K562 (cell line): ENCODE measurements at regions not wholly inside any gene's neighbourhood (a gene's known extent, or its start where the extent isn't known, plus 50 kb on each side); places are given as distances from the start of the nearest gene placed in this dataset.

Experiments used
- ATAC-seq: fragments of 200-7000 bp; cut with Tn5 transposase; 3 replicates; pipeline ENCODE4 v1.9.1; 2020; ENCODE audit warnings: moderate library complexity
- BruUV-seq: library from RNA; stranded (reverse); fragments of 400-500 nt; replicated peaks from 2 replicates; lab custom pipeline; 2021; lab: Mats Ljungman, UMichigan
- CTCF ChIA-PET: fragments of 300-600 bp; formaldehyde crosslinking; extraction: SDS; loops from one replicate; lab custom pipeline; 2021; ENCODE audit warnings: low intra/inter-chr PET ratio; lab: Yijun Ruan, JAX
- POLR2A ChIA-PET: fragments of 300-600, 350-650 bp; sonication (Branson Sonifier 250); formaldehyde crosslinking; extraction: SDS; loops from one replicate; lab custom pipeline; 2021; ENCODE audit warnings: antibody characterized with exemption, inconsistent platforms; lab: Yijun Ruan, JAX
- DNase-seq, 4 experiments: peaks; one replicate each; pipeline versions ENCODE4 v3.0.0 to v3.0.0-alpha.2; 2011 to 2018; ENCODE audit warnings: low spot score in 3 of 4, mixed read lengths in 3 of 4; ENCODE audit errors: extremely low read depth in 1 of 4
- FAIRE-seq: peaks from 2 replicates; lab custom pipeline; 2011; peaks lifted over from hg19 to GRCh38; lab: Jason Lieb, UNC
- H2AFZ ChIP-seq: 2 replicates; pipeline ENCODE4 v1.6.0; 2011; ENCODE audit warnings: low read depth, low read length, control low read depth, inconsistent platforms
- H3K27ac ChIP-seq: fragments of 200-600 bp; 3 replicates; pipeline ENCODE4 v1.8.0; 2011; ENCODE audit warnings: low read depth, mild to moderate bottlenecking, control low read depth, inconsistent platforms, low read length, moderate library complexity, mixed read lengths; ENCODE audit errors: extremely low read depth
- H3K27me3 ChIP-seq, 2 experiments: fragments of 300-600 bp in 1 of 2; 2 replicates in 1 of 2; 3 replicates in 1 of 2; pipeline versions ENCODE4 v1.6.0 to v1.8.0; 2011; ENCODE audit warnings: inconsistent platforms in 2 of 2, low read length in 2 of 2, mild to moderate bottlenecking in 1 of 2, mixed read lengths in 1 of 2, moderate library complexity in 1 of 2; ENCODE audit not compliant: control insufficient read depth in 2 of 2, insufficient read depth in 2 of 2
- H3K36me3 ChIP-seq: fragments of 300-600 bp; 3 replicates; pipeline ENCODE4 v1.8.0; 2011; ENCODE audit warnings: mild to moderate bottlenecking, low read length, inconsistent platforms; ENCODE audit not compliant: control insufficient read depth, insufficient read depth
- H3K4me1 ChIP-seq, 2 experiments: fragments of 200-600 bp in 1 of 2; replicated peaks in 1 of 2; 2 replicates in 1 of 2; 3 replicates in 1 of 2; pipeline versions ENCODE4 v1.5.1 to v1.8.0; 2011; ENCODE audit warnings: inconsistent platforms in 2 of 2, low read length in 2 of 2, mild to moderate bottlenecking in 1 of 2, mixed read lengths in 1 of 2, moderate library complexity in 1 of 2; ENCODE audit not compliant: control insufficient read depth in 2 of 2, insufficient read depth in 2 of 2
- H3K4me2 ChIP-seq: 2 replicates; pipeline ENCODE4 v1.6.1; 2011; ENCODE audit warnings: low read length, control low read depth, inconsistent platforms, mixed read lengths; ENCODE audit not compliant: insufficient read depth
- H3K4me3 ChIP-seq: fragments of 200-600 bp; sonication (generic), shearing (Covaris generic); 2 replicates; pipeline ENCODE4 v1.5.1; 2016; ENCODE audit warnings: control low read depth, inconsistent platforms
- H3K79me2 ChIP-seq: fragments of 200-600 bp; 3 replicates; pipeline ENCODE4 v1.8.0; 2011; ENCODE audit warnings: low read length, inconsistent platforms; ENCODE audit not compliant: control insufficient read depth, insufficient read depth
- H3K9ac ChIP-seq, 2 experiments: 2 replicates each; pipeline versions ENCODE4 v1.6.0 to v1.6.1; 2011; ENCODE audit warnings: low read depth in 2 of 2, low read length in 2 of 2, control low read depth in 1 of 2, inconsistent platforms in 1 of 2, mild to moderate bottlenecking in 1 of 2, mixed read lengths in 1 of 2; ENCODE audit not compliant: insufficient read depth in 1 of 2
- H3K9me1 ChIP-seq: one replicate; pipeline ENCODE4 v1.6.0; 2011; ENCODE audit warnings: inconsistent platforms, mild to moderate bottlenecking, low read length, moderate library complexity; ENCODE audit not compliant: control insufficient read depth, insufficient read depth
- H3K9me3 ChIP-seq: replicated peaks from 2 replicates; pipeline ENCODE4 v1.5.1; 2011; ENCODE audit warnings: low read depth, low read length, inconsistent platforms; ENCODE audit not compliant: control insufficient read depth, insufficient read depth
- H4K20me1 ChIP-seq: replicated peaks from 2 replicates; pipeline ENCODE4 v1.6.1; 2011; ENCODE audit warnings: low read length, inconsistent platforms, mixed read lengths; ENCODE audit not compliant: control insufficient read depth, insufficient read depth
- ETV1 ChIP-seq: fragments of 450-650 bp; conservative IDR thresholded peaks from 2 replicates; pipeline ENCODE4 v1.6.1; 2016; ENCODE audit warnings: missing genetic modification characterization, control low read depth, low read depth, missing compliant biosample characterization
- GATAD2B ChIP-seq: fragments of 450-650 bp; IDR thresholded peaks from 2 replicates; pipeline ENCODE4 v1.6.1; 2017; ENCODE audit warnings: mild to moderate bottlenecking, borderline replicate concordance
- HDGF ChIP-seq: fragments of 450-650 bp; IDR thresholded peaks from 2 replicates; pipeline ENCODE4 v1.6.1; 2016
- KLF13 ChIP-seq: fragments of 450-650 bp; IDR thresholded peaks from 2 replicates; pipeline ENCODE4 v1.6.1; 2016; ENCODE audit warnings: missing genetic modification characterization, low read depth, mild to moderate bottlenecking, missing compliant biosample characterization, moderate library complexity, borderline replicate concordance
- LEF1 ChIP-seq: fragments of 450-650 bp; IDR thresholded peaks from 2 replicates; pipeline ENCODE4 v1.6.1; 2016; ENCODE audit warnings: mild to moderate bottlenecking
- NFYB ChIP-seq: IDR thresholded peaks from 2 replicates; pipeline ENCODE4 v1.6.1; 2011; ENCODE audit warnings: mild to moderate bottlenecking, moderate library complexity; ENCODE audit not compliant: insufficient read length; ENCODE audit errors: extremely low read depth
- SNRNP70 ChIP-seq: fragments of 200-400 bp; formaldehyde crosslinking; optimal IDR thresholded peaks from 2 replicates; pipeline ENCODE3; 2017; ENCODE audit warnings: low read depth, low read length
- SREBF2 ChIP-seq: sonication (generic); formaldehyde crosslinking; IDR thresholded peaks from 2 replicates; pipeline ENCODE4 v1.4.0; 2020; ENCODE audit warnings: mild to moderate bottlenecking, missing genetic modification reagents
- SRSF1 ChIP-seq: fragments of 200-400 bp; formaldehyde crosslinking; IDR thresholded peaks from 2 replicates; pipeline ENCODE4 v1.6.1; 2017; ENCODE audit warnings: mild to moderate bottlenecking, low read depth, low read length, moderate library complexity
- TOE1 ChIP-seq, 2 experiments: fragments of 450-650 bp in 1 of 2; sonication (generic) in 1 of 2; formaldehyde crosslinking in 1 of 2; IDR thresholded peaks; 2 replicates each; pipeline versions ENCODE4 v1.7.1 to v1.8.0; 2016 to 2022; ENCODE audit warnings: borderline replicate concordance in 2 of 2, mild to moderate bottlenecking in 2 of 2, antibody characterized with exemption in 1 of 2, inconsistent platforms in 1 of 2, low read depth in 1 of 2, missing genetic modification reagents in 1 of 2, moderate library complexity in 1 of 2
- ZNF766 ChIP-seq: fragments of 200-800 bp; sonication (Bioruptor generic); conservative IDR thresholded peaks from 2 replicates; pipeline ENCODE4 v1.6.1; 2016; ENCODE audit warnings: missing genetic modification characterization, missing compliant biosample characterization
- WGBS: fragments of 100-300 bp; shearing (Covaris generic); methylation state at CpG from one replicate; pipeline ENCODE4 v1.1.6; 2016; ENCODE audit warnings: low coverage, mixed read lengths; ENCODE audit not compliant: insufficient coverage; ENCODE audit errors: missing lambda C conversion rate; 5-methylcytosine and 5-hydroxymethylcytosine counted together
- in situ Hi-C: fragments of 300-500 bp; cut with MboI; formaldehyde crosslinking; loops from 4 replicates; pipeline ENCODE4 v1.15.0; 2018; ENCODE audit warnings: inconsistent platforms, mixed read lengths
- intact Hi-C: fragments of 100-400 bp; cut with micrococcal nuclease; formaldehyde crosslinking; loops from 2 replicates; pipeline ENCODE4 v1.14.2; 2022
- TF ChIP-seq, protein P1 (sequence below): fragments of 450-650 bp; formaldehyde crosslinking; IDR thresholded peaks from 2 replicates; pipeline ENCODE4 v1.4.0; 2022; ENCODE audit warnings: missing genetic modification characterization
- TF ChIP-seq, protein P2 (sequence below): fragments of 250-450 bp; sonication (Bioruptor Pico); IDR thresholded peaks from 2 replicates; pipeline ENCODE4 v1.8.0; 2022; ENCODE audit warnings: moderate library complexity, mild to moderate bottlenecking, inconsistent platforms

DNA sequence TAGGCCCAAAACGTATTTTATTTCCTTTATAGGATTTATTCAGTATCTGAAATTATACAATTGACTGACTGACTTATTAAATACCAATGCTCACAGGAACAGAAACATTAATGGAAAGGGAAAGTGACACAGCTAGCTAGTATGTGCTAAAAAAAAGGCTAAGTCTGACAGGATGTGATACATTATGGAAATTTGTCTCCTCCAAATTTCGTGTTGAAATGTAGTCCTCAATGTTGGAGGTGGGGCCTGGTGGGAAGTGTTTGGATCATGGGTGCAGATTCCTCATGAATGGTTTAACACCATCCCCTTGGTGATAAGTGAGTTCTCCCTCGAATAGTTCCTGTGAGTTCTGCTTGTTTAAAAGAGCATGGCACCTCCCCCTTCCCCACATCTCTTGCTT, 70.6 kb upstream of the WDR75 start:
- POLR2A ChIA-PET = no interaction called here
- Histone ChIP-seq H4K20me1 (no peaks in the 10 kb centered on the region), H3K9ac (no peak overlapping the region), H3K27me3 (no peaks in the 10 kb centered on the region), H3K36me3 (no peaks in the 10 kb centered on the region), H3K4me1 (no peaks in the 10 kb centered on the region), H3K4me3 (no peak overlapping the region), H3K79me2 (no peaks in the 10 kb centered on the region)
- no peak for ATAC-seq
- DNase-seq = no peak
- CTCF ChIA-PET = no interaction called here
- TF ChIP-seq SNRNP70 (no peak), TOE1 (IDR thresholded peaks at IDR 0.05; ENCODE audit: borderline replicate concordance) (no peak), TOE1 (CRISPR knock-in tag; IDR thresholded peaks at IDR 0.05; ENCODE audit: borderline replicate concordance, low read depth) (no peak), SREBF2 (CRISPR knock-in tag) (no peak), ZNF766 (CRISPR knock-in tag) (no peak), HDGF (no peak), LEF1 (no peak), GATAD2B (no peak), KLF13 (tag) (no peak), ETV1 (tag) (no peak), SRSF1 (no peak), NFYB (no peak)
- TF ChIP-seq, protein P1, sequence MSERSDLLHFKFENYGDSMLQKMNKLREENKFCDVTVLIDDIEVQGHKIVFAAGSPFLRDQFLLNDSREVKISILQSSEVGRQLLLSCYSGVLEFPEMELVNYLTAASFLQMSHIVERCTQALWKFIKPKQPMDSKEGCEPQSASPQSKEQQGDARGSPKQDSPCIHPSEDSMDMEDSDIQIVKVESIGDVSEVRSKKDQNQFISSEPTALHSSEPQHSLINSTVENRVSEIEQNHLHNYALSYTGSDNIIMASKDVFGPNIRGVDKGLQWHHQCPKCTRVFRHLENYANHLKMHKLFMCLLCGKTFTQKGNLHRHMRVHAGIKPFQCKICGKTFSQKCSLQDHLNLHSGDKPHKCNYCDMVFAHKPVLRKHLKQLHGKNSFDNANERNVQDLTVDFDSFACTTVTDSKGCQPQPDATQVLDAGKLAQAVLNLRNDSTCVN = no peak
- TF ChIP-seq, protein P2, sequence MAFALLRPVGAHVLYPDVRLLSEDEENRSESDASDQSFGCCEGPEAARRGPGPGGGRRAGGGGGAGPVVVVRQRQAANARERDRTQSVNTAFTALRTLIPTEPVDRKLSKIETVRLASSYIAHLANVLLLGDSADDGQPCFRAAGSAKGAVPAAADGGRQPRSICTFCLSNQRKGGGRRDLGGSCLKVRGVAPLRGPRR (CRISPR knock-in tag) = no peak
- TF ChIP-seq, all 486 proteins: peak for 0
- Histone ChIP-seq H3K27ac (no peak overlapping the region), H3K9me3 (no peaks in the 10 kb centered on the region), H2AFZ (no peak overlapping the region), H3K4me2 (no peak overlapping the region), H3K9me1 (no peaks in the 10 kb centered on the region)
- BruUV-seq = no TSS peak
- in situ Hi-C loops = no loop called here
- WGBS = 2% methylated on average over 3 of the region's 3 CpGs
- intact Hi-C loops = no loop called here
- no peak for FAIRE-seq
